ENCODE measurements at regions not wholly inside any gene's neighbourhood (a gene's known extent, or its start where the extent isn't known, plus 50 kb on each side); places are given as distances from the start of the nearest gene placed in this dataset.

DNA sequence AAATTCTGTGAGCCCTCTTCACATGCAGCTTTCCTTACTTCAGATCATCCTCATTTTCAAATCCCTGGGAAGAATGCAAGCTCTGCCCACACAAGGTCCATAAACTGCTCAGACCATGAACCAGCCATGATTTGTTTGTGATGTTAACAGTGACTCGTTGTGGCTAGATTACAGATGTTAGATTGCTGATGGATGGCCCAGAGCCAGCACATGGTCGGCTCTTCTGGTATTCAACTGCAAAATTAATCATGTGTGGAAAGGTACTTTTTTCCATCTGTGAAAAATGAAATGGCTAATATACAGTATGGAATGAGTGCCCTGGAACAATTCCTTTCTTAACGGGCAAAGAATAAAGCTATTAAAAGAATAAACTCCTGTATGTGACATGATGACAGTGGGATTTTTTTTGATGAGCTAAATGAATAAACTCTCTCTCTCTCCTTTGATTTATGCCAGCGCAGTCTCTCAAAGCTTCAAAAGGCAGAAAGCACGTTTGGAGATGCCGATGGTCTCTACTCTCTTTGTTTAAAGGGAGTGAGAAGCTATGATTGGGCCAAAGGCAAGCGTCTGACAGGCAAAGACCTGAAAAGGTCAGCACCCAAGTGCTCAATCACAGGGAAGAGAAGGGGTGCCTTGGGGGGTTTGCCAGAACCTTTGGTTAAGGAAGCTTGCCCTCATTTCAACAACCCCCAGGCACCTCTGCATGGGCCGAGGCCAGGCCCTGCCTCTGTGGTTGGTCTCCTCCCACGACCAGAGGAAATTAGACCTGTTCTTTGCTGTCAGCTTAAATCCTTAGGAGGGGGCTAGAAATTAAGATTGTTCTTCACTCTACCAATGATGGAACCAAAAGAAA lies 444.0 kb upstream of the NFE2L3 start:
- TF ChIP-seq CTCF (IDR thresholded peaks at IDR 0.05; ENCODE audit: insufficient read depth, missing control alignments), result no peak
- FAIRE-seq (no peak), DNase-seq (ENCODE audit: insufficient read length, low spot score) (no peak)

DNA sequence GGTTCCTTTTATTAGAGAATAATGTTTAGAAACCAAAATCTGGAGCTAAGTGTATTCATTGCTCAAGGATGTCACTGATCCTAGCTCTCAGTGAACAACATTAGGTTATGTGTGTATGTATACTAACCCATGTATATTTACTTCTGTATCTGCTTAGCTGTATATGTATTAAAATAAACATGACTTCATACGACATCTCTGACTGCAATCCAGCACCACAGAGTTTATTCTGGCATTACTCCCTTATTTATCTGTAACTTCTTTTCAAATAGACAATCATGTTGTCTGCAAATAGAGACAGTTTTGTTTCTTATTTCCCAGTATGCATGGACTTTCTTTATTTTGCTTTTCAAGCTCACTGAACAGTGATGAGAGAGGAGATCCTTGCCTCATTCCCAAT lies 441.0 kb upstream of the NFE2L3 start:
- FAIRE-seq (no peak), DNase-seq (ENCODE audit: insufficient read length, low spot score) (no peak)
- no peak for TF ChIP-seq CTCF (IDR thresholded peaks at IDR 0.05; ENCODE audit: insufficient read depth, missing control alignments)

DNA sequence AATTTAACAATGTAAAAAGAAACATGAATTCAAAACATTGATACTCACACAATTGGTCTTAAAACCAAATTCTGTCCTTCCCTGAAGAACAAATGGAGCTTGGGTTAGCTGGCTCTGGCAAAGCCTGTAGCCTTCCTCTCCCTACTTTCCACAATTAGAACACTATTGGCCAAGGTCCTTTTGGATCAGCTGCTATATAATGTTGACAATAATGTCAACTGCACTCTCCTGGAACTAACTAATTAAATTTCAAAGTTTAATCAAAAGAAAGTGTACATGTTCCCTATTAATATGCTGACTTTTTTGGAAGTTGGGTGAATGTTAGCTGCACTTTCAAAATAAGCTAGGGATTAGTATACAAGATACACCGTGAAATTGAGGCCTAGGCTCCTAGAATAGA lies 440.1 kb upstream of the NFE2L3 start:
- FAIRE-seq (no peak), DNase-seq (ENCODE audit: insufficient read length, low spot score) (no peak)
- no peak for TF ChIP-seq CTCF (IDR thresholded peaks at IDR 0.05; ENCODE audit: insufficient read depth, missing control alignments)

GRCh38 chr7:25712500-25712899 lies 439.5 kb upstream of the NFE2L3 start:
- no peak for FAIRE-seq
- no peak for DNase-seq (ENCODE audit: insufficient read length, low spot score)
- TF ChIP-seq CTCF (IDR thresholded peaks at IDR 0.05; ENCODE audit: insufficient read depth, missing control alignments), result no peak

- FAIRE-seq (no peak), DNase-seq (ENCODE audit: insufficient read length, low spot score) (no peak)
- no peak for TF ChIP-seq CTCF (IDR thresholded peaks at IDR 0.05; ENCODE audit: insufficient read depth, missing control alignments)
These were observed 438.0 kb upstream of the NFE2L3 start for GRCh38 chr7:25714013-25714412.

DNA sequence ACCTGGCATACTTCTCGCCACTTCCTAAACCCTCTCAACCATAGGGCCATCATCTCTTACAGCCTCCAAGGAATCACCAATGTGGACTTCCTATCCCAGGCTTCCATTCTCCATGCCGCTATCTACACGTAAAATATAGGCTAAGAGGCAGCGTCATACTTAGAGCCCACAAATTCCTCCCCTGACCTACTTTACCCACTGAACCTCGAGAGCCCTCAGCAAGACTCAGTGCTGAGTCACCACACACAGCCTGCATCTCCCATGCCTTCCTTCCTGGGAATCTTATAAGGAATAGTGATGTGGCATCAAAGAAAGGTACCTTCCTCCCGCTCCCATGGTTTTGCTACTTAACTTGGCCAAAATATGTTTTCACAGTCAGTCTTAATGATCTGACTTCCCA lies 435.6 kb upstream of the NFE2L3 start:
- TF ChIP-seq CTCF (IDR thresholded peaks at IDR 0.05; ENCODE audit: insufficient read depth, missing control alignments), result no peak
- DNase-seq (ENCODE audit: insufficient read length, low spot score) (no peak), FAIRE-seq (no peak)

DNA sequence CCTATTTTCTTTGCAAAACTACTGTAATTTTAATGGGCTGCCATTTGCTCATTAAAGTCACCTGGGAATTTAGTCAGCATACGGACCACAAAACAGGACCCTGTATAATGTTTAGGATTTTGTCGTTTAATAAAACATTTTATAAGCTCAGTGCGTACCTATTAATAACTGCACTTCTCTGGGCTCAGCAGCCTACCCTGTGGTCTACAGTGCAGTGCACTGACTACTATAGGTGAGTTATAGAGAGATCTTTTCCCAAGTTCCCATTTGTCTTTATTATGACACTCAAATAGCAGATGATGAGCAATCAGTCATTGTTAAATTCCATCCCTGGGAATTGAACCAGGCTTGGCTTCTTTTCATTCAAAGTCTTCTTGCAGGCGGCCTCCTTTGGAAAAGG lies 433.4 kb upstream of the NFE2L3 start:
- DNase-seq (ENCODE audit: insufficient read length, low spot score), result no peak
- no peak for FAIRE-seq
- no peak for TF ChIP-seq CTCF (IDR thresholded peaks at IDR 0.05; ENCODE audit: insufficient read depth, missing control alignments)

All from D721Med (cell line).